ENCODE measurements at regions not wholly inside any gene's neighbourhood (a gene's known extent, or its start where the extent isn't known, plus 50 kb on each side); places are given as distances from the start of the nearest gene placed in this dataset.

GRCh38 chr16:9594047-9594446 lies 502.6 kb downstream of the HAPSTR1 start:
- TF ChIP-seq CTCF (IDR thresholded peaks at IDR 0.05; ENCODE audit: low read depth, low read length, poor library complexity, severe bottlenecking) (no peak), EZH2phosphoT487 (IDR thresholded peaks at IDR 0.05; ENCODE audit: borderline replicate concordance, low read length) (no peak)

Measured in DOHH2 (cell line).